GM18505 (cell line): ENCODE measurements at regions not wholly inside any gene's neighbourhood (a gene's known extent, or its start where the extent isn't known, plus 50 kb on each side); places are given as distances from the start of the nearest gene placed in this dataset.

ENCODE experiments used
- ATAC-seq: cut with Tn5 transposase; IDR thresholded peaks from one replicate; pipeline ENCODE4 v1.9.1; 2021; ENCODE audit not compliant: unreplicated experiment
- POLR2A ChIP-seq: IDR thresholded peaks from 4 replicates; pipeline ENCODE4 v1.6.1; 2011; ENCODE audit warnings: borderline replicate concordance; ENCODE audit not compliant: insufficient read depth, insufficient read length; ENCODE audit errors: extremely low read depth

GRCh38 chr4:64465263-64465662 is 56.0 kb upstream of the TECRL start:
- ATAC-seq = no peak
- TF ChIP-seq POLR2A = no peak

DNA sequence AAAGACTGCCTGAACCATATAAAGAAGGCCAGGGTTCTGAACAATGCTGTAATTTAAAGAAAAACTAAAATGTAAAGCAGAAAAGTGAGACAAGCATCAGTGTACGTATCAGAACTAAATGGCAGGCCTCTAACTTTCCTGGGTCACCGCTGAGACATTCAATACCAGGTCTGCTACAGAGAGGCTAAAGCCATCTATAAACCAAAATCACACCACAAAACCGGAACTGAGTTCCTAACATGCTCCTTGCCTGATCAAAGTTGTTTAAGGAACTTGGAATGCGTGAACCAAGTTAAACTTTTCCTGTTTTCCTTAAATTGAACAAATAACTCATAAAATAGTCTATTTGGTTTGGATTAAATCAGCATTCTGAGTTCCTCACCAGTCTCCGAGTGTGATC is 55.3 kb upstream of the TECRL start:
- TF ChIP-seq POLR2A = no peak
- ATAC-seq = no peak
